ENCODE measurements at regions not wholly inside any gene's neighbourhood (a gene's known extent, or its start where the extent isn't known, plus 50 kb on each side); places are given as distances from the start of the nearest gene placed in this dataset.
"Not testable (repeated sequence)": the region's sequence is repeated elsewhere in the genome, so short reads cannot be mapped to it uniquely, and the experiment has no call there.

DNA sequence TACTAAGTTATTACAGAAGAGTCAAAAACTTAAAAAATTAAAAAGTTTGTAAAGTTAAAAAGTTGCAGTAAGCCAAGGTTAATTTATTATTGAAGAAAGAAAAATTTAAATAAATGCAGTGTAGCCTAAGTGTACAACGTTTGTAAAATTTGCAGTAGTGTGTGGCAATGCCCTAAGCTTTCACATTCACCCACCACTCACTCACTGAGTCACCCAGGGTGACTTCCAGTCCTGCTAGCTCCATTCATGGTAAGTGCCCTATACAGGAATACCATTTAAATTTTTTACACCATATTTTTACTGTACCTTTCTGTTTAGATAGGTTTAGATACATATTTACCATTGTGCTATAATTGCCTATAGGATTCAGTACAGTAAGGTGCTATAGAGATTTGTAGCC, 88.6 kb downstream of the CTH start:
- H3K27me3 ChIP-seq: no peaks in the 10 kb centered on the region
- DNase-seq (ENCODE audit: low spot score in 2 of 2): no peak
- no peak for TF ChIP-seq POLR2AphosphoS5 (IDR thresholded peaks at IDR 0.05)
- TF ChIP-seq, protein P1, sequence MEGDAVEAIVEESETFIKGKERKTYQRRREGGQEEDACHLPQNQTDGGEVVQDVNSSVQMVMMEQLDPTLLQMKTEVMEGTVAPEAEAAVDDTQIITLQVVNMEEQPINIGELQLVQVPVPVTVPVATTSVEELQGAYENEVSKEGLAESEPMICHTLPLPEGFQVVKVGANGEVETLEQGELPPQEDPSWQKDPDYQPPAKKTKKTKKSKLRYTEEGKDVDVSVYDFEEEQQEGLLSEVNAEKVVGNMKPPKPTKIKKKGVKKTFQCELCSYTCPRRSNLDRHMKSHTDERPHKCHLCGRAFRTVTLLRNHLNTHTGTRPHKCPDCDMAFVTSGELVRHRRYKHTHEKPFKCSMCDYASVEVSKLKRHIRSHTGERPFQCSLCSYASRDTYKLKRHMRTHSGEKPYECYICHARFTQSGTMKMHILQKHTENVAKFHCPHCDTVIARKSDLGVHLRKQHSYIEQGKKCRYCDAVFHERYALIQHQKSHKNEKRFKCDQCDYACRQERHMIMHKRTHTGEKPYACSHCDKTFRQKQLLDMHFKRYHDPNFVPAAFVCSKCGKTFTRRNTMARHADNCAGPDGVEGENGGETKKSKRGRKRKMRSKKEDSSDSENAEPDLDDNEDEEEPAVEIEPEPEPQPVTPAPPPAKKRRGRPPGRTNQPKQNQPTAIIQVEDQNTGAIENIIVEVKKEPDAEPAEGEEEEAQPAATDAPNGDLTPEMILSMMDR (IDR thresholded peaks at IDR 0.05): no peak
- no peaks in the 10 kb centered on the region for H3K9me3 ChIP-seq
- no peaks in the 10 kb centered on the region for H3K36me3 ChIP-seq
- H3K27ac ChIP-seq: no peak overlapping the region
- intact Hi-C loops (cut with DNase I; ENCODE audit: low total_unique reads): loop anchor here (2.0 kb wide), 1 partner anchor 51 kb away; no protein-coding TSS in a partner anchor
- no peaks in the 10 kb centered on the region for H3K4me1 ChIP-seq
- H3K4me3 ChIP-seq: no peak overlapping the region

DNA sequence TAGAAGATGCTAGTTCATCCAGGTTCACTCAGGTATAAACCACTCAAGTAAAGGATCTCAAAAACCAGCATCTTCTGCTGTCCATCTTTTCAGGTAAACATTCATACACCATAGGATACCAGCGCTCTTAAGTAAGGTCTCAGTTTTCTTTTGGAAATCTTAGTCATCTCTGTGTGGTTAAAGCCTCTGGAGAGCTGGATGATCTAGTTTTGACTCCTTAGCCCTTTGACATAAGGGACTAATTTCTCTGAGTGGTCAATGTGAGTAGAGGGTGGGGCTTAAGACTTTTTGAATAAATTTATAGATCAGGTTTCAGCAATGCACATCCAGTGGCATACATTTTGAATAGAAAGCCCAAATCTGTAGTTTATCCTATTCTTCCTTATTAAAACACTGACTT, 92.3 kb downstream of the CTH start:
- Histone ChIP-seq H3K9me3 (no peaks in the 10 kb centered on the region), H3K4me3 (no peak overlapping the region), H3K4me1 (no peaks in the 10 kb centered on the region), H3K27ac (no peak overlapping the region), H3K36me3 (no peaks in the 10 kb centered on the region), H3K27me3 (no peaks in the 10 kb centered on the region)
- intact Hi-C loops (cut with DNase I; ENCODE audit: low total_unique reads): no loop called here
- no peak for TF ChIP-seq POLR2A (IDR thresholded peaks at IDR 0.05)
- TF ChIP-seq, protein P1 (IDR thresholded peaks at IDR 0.05): no peak
- DNase-seq (ENCODE audit: low spot score in 2 of 2): no peak

DNA sequence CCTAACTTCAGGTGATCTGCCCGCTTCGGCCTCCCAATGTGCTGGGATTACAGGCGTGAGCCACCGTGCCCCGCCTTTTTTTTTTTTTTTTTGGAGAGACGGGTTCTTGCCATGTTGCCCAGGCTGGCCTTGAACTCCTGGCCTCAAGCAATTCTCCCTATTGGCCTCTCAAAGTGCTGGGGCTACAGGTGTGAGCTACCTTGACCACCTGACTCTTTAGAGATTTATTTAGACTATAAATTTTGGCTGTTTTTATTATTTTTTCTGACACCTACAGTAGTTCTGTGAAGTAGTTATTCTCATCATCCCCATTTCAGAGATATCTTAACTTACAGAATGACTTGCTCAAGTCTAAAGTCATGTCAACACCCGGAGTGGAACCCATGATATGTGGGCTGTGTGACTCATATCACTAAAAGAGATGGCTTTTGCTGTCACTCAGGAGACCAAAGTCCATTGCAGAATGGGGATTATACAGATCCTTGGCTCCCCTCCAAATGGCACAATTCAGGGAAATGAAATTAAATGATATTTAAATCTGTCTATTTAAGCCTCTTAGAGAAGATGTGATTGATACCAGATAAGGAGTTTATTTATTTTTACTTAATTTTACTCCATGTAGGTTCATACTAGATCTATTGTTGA, 93.2 kb downstream of the CTH start:
- Histone ChIP-seq H3K4me3 (no peak overlapping the region), H3K36me3 (no peaks in the 10 kb centered on the region), H3K27me3 (no peaks in the 10 kb centered on the region), H3K4me1 (no peaks in the 10 kb centered on the region), H3K27ac (peak overlapping the region in 1 of 2 donors; percentile 35), H3K9me3 (no peaks in the 10 kb centered on the region)
- TF ChIP-seq POLR2AphosphoS5 (IDR thresholded peaks at IDR 0.05) (no peak), POLR2A (IDR thresholded peaks at IDR 0.05) (no peak)
- TF ChIP-seq, protein P1 (IDR thresholded peaks at IDR 0.05): no peak
- intact Hi-C loops (cut with DNase I; ENCODE audit: low total_unique reads): no loop called here
- no peak for DNase-seq (ENCODE audit: low spot score in 2 of 2)

DNA sequence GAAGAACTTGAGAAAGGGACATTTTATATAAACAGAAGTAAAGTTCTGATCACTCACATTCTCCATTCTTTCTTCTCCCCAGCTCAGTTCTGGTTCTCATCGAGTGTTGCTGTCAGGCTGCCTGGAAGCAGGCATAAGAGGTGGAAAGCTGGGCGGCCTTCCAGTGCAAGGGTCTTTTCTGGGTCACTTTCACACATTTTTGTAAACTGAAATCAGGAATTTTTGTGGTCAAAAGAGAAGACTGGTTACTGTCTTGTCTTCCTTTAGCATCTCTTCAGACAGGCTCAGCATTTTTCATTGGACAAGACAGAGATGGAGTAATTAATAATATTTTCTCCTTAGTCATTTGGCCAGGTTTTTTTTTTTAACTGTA, 93.7 kb downstream of the CTH start:
- no peaks in the 10 kb centered on the region for H3K36me3 ChIP-seq
- intact Hi-C loops (cut with DNase I; ENCODE audit: low total_unique reads): no loop called here
- TF ChIP-seq POLR2A (IDR thresholded peaks at IDR 0.05) (no peak), POLR2AphosphoS5 (IDR thresholded peaks at IDR 0.05) (peak in 2 of 3 donors; percentile 16 to 46)
- peak in 1 of 2 donors; percentile 52 for DNase-seq (ENCODE audit: low spot score in 2 of 2)
- H3K4me1 ChIP-seq: no peaks in the 10 kb centered on the region
- no peaks in the 10 kb centered on the region for H3K9me3 ChIP-seq
- H3K27me3 ChIP-seq: no peaks in the 10 kb centered on the region
- no peak overlapping the region for H3K4me3 ChIP-seq
- peak overlapping the region in 1 of 2 donors; percentile 35 for H3K27ac ChIP-seq

DNA sequence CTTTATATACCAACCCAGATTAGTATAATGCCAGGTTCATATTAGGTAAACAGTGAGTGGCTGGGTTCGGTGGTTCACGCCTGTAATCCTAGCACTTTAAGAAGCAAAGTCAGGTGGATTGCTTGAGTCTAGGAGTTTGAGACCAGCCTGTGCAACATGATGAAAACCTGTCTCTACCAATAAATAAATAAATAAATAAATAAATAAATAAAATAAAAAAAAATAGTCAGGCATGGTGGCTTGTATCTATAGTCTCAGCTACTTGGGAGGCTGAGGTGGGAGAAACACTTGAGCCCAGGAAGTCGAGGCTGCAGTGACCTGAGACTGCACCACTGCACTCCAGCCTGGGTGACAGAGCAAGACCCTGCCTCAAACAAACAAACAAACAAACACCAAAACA, 96.9 kb downstream of the CTH start:
- H3K27me3 ChIP-seq; H3K4me3 ChIP-seq; intact Hi-C loops (cut with DNase I; ENCODE audit: low total_unique reads); H3K9me3 ChIP-seq; H3K36me3 ChIP-seq; H3K27ac ChIP-seq; H3K4me1 ChIP-seq; DNase-seq (ENCODE audit: low spot score in 2 of 2): not testable (repeated sequence)

DNA sequence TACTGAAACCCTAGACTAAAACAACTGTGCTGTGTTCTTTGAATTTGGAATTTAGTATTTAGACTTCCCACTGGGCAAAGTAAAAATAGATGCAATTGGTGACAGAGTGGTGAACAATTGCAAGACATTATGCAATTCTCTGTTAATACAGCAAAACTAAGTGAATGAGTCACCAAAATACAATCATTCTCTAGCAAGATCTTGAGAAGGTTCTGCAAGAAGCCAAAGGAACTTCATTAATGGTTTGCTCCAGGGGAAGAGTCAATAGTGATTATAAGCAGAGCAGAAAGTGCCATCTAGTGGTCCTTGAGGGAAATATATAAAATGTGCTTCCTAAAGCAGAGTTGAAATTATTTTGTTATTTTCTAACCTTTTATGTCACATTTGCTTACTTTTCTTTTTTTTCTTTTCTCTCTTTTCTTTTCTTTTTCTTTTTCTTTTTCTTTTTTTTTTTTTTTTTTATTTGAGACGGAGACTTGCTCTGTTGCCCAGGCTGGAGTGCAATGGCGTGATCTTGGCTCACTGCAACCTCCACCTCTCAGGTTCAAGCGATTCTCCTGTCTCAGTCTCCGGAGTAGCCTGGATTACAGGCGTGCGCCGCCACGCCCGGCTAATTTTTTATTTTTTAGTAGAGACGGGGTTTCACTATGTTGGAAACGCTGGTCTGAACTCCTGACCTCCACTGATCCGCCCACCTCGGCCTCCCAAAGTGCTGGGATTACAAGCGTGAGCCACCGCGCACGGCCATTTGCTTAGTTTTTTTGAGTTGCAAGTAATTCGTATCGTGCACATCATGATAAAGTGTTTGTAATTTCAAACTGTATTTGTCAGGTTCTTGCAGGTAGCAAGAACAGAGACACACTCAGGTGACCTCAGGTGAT, 99.2 kb downstream of the CTH start:
- DNase-seq (ENCODE audit: low spot score in 2 of 2): no peak
- Histone ChIP-seq H3K4me1 (no peaks in the 10 kb centered on the region), H3K4me3 (no peak overlapping the region), H3K27ac (no peak overlapping the region), H3K36me3 (no peaks in the 10 kb centered on the region), H3K27me3 (no peaks in the 10 kb centered on the region), H3K9me3 (no peaks in the 10 kb centered on the region)
- intact Hi-C loops (cut with DNase I; ENCODE audit: low total_unique reads): no loop called here
- TF ChIP-seq, protein P1 (IDR thresholded peaks at IDR 0.05): peak; percentile 44 to 77 (median 64)
- TF ChIP-seq POLR2AphosphoS5 (IDR thresholded peaks at IDR 0.05) (peak in 1 of 3 donors; percentile 27), POLR2A (IDR thresholded peaks at IDR 0.05) (no peak)
